Erythroblast (primary cell): ENCODE measurements at regions not wholly inside any gene's neighbourhood (a gene's known extent, or its start where the extent isn't known, plus 50 kb on each side); places are given as distances from the start of the nearest gene placed in this dataset.

Experiments used
- GATA1 ChIP-seq: IDR thresholded peaks from 2 replicates; pipeline ENCODE4 v1.6.1; 2011; ENCODE audit warnings: low read depth, mild to moderate bottlenecking, control low read depth, low read length, moderate library complexity
- POLR2A ChIP-seq: IDR thresholded peaks from 2 replicates; pipeline ENCODE4 v1.6.1; 2011; ENCODE audit warnings: mild to moderate bottlenecking, low read length

GRCh38 chr6:91434576-91434975, 847.7 kb upstream of the MAP3K7 start:
- TF ChIP-seq POLR2A (no peak), GATA1 (no peak)
